CD4-positive, alpha-beta T cell treated with Interleukin-1 beta for 1 hour (primary cell): ENCODE measurements at regions not wholly inside any gene's neighbourhood (a gene's known extent, or its start where the extent isn't known, plus 50 kb on each side); places are given as distances from the start of the nearest gene placed in this dataset.
"Not testable (repeated sequence)": the region's sequence is repeated elsewhere in the genome, so short reads cannot be mapped to it uniquely, and the experiment has no call there.

Experiments
- DNase-seq, 2 donors: peaks; one replicate each; pipeline ENCODE4 v3.0.0-alpha.2; 2020 to 2022

GRCh38 chr1:144021690-144022384, 50.1 kb upstream of the FAM72C start:
- DNase-seq = not testable (repeated sequence)
